Vagina (tissue), 2 donors: ENCODE measurements at regions not wholly inside any gene's neighbourhood (a gene's known extent, or its start where the extent isn't known, plus 50 kb on each side); places are given as distances from the start of the nearest gene placed in this dataset.

Experiments
- POLR2A ChIP-seq, 2 donors: fragments of 450-650 bp; IDR thresholded peaks; one replicate each; pipeline ENCODE4 v1.6.1; 2017; ENCODE audit warnings: antibody characterized with exemption in 2 of 2, mild to moderate bottlenecking in 2 of 2, moderate library complexity in 2 of 2
- POLR2AphosphoS5 ChIP-seq, 2 donors: sonication (generic); formaldehyde crosslinking; IDR thresholded peaks; one replicate each; pipeline ENCODE4 v1.9.0; 2017; ENCODE audit warnings: antibody characterized with exemption in 2 of 2, mild to moderate bottlenecking in 2 of 2, low read depth in 1 of 2; ENCODE audit not compliant: insufficient read depth in 1 of 2
- TF ChIP-seq, protein P1 (sequence below), 3 experiments: fragments of 450-650 bp in 2 of 3; fragments of 200-600 bp in 1 of 3; sonication (generic) in 1 of 3; IDR thresholded peaks; one replicate each; pipeline ENCODE4 v1.5.1; 2017 to 2019; ENCODE audit warnings: antibody characterized with exemption in 3 of 3, mild to moderate bottlenecking in 2 of 3, moderate library complexity in 2 of 3

- TF ChIP-seq POLR2AphosphoS5 (IDR thresholded peaks at IDR 0.05; ENCODE audit: insufficient read depth in 1 of 2, low read depth in 1 of 2) (no peak), POLR2A (IDR thresholded peaks at IDR 0.05) (no peak)
- TF ChIP-seq, protein P1, sequence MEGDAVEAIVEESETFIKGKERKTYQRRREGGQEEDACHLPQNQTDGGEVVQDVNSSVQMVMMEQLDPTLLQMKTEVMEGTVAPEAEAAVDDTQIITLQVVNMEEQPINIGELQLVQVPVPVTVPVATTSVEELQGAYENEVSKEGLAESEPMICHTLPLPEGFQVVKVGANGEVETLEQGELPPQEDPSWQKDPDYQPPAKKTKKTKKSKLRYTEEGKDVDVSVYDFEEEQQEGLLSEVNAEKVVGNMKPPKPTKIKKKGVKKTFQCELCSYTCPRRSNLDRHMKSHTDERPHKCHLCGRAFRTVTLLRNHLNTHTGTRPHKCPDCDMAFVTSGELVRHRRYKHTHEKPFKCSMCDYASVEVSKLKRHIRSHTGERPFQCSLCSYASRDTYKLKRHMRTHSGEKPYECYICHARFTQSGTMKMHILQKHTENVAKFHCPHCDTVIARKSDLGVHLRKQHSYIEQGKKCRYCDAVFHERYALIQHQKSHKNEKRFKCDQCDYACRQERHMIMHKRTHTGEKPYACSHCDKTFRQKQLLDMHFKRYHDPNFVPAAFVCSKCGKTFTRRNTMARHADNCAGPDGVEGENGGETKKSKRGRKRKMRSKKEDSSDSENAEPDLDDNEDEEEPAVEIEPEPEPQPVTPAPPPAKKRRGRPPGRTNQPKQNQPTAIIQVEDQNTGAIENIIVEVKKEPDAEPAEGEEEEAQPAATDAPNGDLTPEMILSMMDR (IDR thresholded peaks at IDR 0.05) = no peak
Measured at GRCh38 chr20:11841972-11842461, 75.7 kb upstream of the BTBD3 start.
